AG08396 (cell line): ENCODE measurements at regions not wholly inside any gene's neighbourhood (a gene's known extent, or its start where the extent isn't known, plus 50 kb on each side); places are given as distances from the start of the nearest gene placed in this dataset.
"Not testable (repeated sequence)": the region's sequence is repeated elsewhere in the genome, so short reads cannot be mapped to it uniquely, and the experiment has no call there.

Experiments
- DNase-seq: peaks from one replicate; pipeline ENCODE4 v3.0.0; 2012; ENCODE audit warnings: low spot score, mixed read lengths

- DNase-seq = no peak
These were observed 199.6 kb downstream of the UQCRFS1 start for GRCh38 chr19:29013325-29013724.

- DNase-seq = no peak
These were observed 200.5 kb downstream of the UQCRFS1 start for GRCh38 chr19:29012457-29012856.

GRCh38 chr19:29010276-29010675 lies 202.7 kb downstream of the UQCRFS1 start:
- DNase-seq = no peak

GRCh38 chr19:29006057-29006735 lies 206.8 kb downstream of the UQCRFS1 start:
- peak; percentile 52 for DNase-seq

- no peak for DNase-seq
These were observed 208.2 kb downstream of the UQCRFS1 start for GRCh38 chr19:29004796-29005195.

- DNase-seq = no peak
These were observed 209.1 kb downstream of the UQCRFS1 start for GRCh38 chr19:29003641-29004409.

GRCh38 chr19:29002336-29002735 lies 210.6 kb downstream of the UQCRFS1 start:
- DNase-seq = no peak

GRCh38 chr19:29001597-29002245 lies 211.2 kb downstream of the UQCRFS1 start:
- no peak for DNase-seq

GRCh38 chr19:29001141-29001581 lies 211.8 kb downstream of the UQCRFS1 start:
- no peak for DNase-seq

- DNase-seq = no peak
These were observed 213.1 kb downstream of the UQCRFS1 start for GRCh38 chr19:28999724-29000433.

GRCh38 chr19:28998974-28999373 lies 214.0 kb downstream of the UQCRFS1 start:
- no peak for DNase-seq

- DNase-seq = not testable (repeated sequence)
These were observed 215.1 kb downstream of the UQCRFS1 start for GRCh38 chr19:28997866-28998265.

GRCh38 chr19:28990522-28990921 lies 222.4 kb downstream of the UQCRFS1 start:
- no peak for DNase-seq

GRCh38 chr19:28989739-28990138 lies 223.2 kb downstream of the UQCRFS1 start:
- no peak for DNase-seq

- no peak for DNase-seq
These were observed 224.9 kb downstream of the UQCRFS1 start for GRCh38 chr19:28988066-28988465.

GRCh38 chr19:28987177-28987576 lies 225.8 kb downstream of the UQCRFS1 start:
- DNase-seq = no peak

GRCh38 chr19:28985201-28985600 lies 227.8 kb downstream of the UQCRFS1 start:
- no peak for DNase-seq

GRCh38 chr19:28984315-28984714 lies 228.6 kb downstream of the UQCRFS1 start:
- DNase-seq = no peak

GRCh38 chr19:28983430-28983829 lies 229.5 kb downstream of the UQCRFS1 start:
- DNase-seq = no peak

- DNase-seq = no peak
These were observed 231.0 kb downstream of the UQCRFS1 start for GRCh38 chr19:28981994-28982393.

- DNase-seq = no peak
These were observed 231.4 kb downstream of the UQCRFS1 start for GRCh38 chr19:28981518-28981917.

- peak; percentile 68 for DNase-seq
These were observed 232.6 kb downstream of the UQCRFS1 start for GRCh38 chr19:28980236-28980868.
